ENCODE measurements at regions not wholly inside any gene's neighbourhood (a gene's known extent, or its start where the extent isn't known, plus 50 kb on each side); places are given as distances from the start of the nearest gene placed in this dataset.

- intact Hi-C loops (cut with DNase I; ENCODE audit: low total_unique reads) (no loop called here), in situ Hi-C loops (cut with MboI; ENCODE audit: low pct_ligation_motif_present in 1 of 4, low pct_unique_long_range_greater_than_20kb in 1 of 4, low sequenced_read_pairs in 3 of 4) (no loop called here)
- H3K27ac ChIP-seq: no peak overlapping the region
- no peak overlapping the region for H3K4me3 ChIP-seq
- no peak for TF ChIP-seq EP300 (IDR thresholded peaks at IDR 0.05; ENCODE audit: low read depth)
- TF ChIP-seq POLR2AphosphoS5 (IDR thresholded peaks at IDR 0.05): no peak
- no peak for TF ChIP-seq POLR2A (IDR thresholded peaks at IDR 0.05)
- TF ChIP-seq, protein P1, sequence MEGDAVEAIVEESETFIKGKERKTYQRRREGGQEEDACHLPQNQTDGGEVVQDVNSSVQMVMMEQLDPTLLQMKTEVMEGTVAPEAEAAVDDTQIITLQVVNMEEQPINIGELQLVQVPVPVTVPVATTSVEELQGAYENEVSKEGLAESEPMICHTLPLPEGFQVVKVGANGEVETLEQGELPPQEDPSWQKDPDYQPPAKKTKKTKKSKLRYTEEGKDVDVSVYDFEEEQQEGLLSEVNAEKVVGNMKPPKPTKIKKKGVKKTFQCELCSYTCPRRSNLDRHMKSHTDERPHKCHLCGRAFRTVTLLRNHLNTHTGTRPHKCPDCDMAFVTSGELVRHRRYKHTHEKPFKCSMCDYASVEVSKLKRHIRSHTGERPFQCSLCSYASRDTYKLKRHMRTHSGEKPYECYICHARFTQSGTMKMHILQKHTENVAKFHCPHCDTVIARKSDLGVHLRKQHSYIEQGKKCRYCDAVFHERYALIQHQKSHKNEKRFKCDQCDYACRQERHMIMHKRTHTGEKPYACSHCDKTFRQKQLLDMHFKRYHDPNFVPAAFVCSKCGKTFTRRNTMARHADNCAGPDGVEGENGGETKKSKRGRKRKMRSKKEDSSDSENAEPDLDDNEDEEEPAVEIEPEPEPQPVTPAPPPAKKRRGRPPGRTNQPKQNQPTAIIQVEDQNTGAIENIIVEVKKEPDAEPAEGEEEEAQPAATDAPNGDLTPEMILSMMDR (IDR thresholded peaks at IDR 0.05): no peak
- no peaks in the 10 kb centered on the region for H3K9me3 ChIP-seq
- no peak for DNase-seq
- H3K27me3 ChIP-seq: no peaks in the 10 kb centered on the region
- no peaks in the 10 kb centered on the region for H3K36me3 ChIP-seq
- H3K4me1 ChIP-seq: peaks cover 5 to 14% (median 9%) of the 10 kb centered on the region in 4 donors
These were observed 367.9 kb downstream of the SHQ1 start for GRCh38 chr3:72480366-72480765.

GRCh38 chr3:72479651-72480215 lies 368.5 kb downstream of the SHQ1 start:
- Histone ChIP-seq H3K27me3 (no peaks in the 10 kb centered on the region), H3K4me3 (no peak overlapping the region), H3K4me1 (peaks cover 5 to 14% (median 9%) of the 10 kb centered on the region in 4 donors), H3K36me3 (no peaks in the 10 kb centered on the region), H3K9me3 (no peaks in the 10 kb centered on the region), H3K27ac (no peak overlapping the region)
- TF ChIP-seq, protein P1 (IDR thresholded peaks at IDR 0.05): no peak
- no peak for TF ChIP-seq POLR2AphosphoS5 (IDR thresholded peaks at IDR 0.05)
- intact Hi-C loops (cut with DNase I; ENCODE audit: low total_unique reads): no loop called here
- DNase-seq: no peak
- 81 to 100% methylated on average over 1 to 2 of the region's 2 CpGs for WGBS, 2 donors (ENCODE audit: low coverage in 1 of 2)
- in situ Hi-C loops (cut with MboI; ENCODE audit: low pct_ligation_motif_present in 1 of 4, low pct_unique_long_range_greater_than_20kb in 1 of 4, low sequenced_read_pairs in 3 of 4): no loop called here

- H3K27me3 ChIP-seq: no peaks in the 10 kb centered on the region
- in situ Hi-C loops (cut with MboI; ENCODE audit: low pct_ligation_motif_present in 1 of 4, low pct_unique_long_range_greater_than_20kb in 1 of 4, low sequenced_read_pairs in 3 of 4): no loop called here
These were observed 372.1 kb downstream of the SHQ1 start for GRCh38 chr3:72476139-72476483.

GRCh38 chr3:72475258-72476138 lies 372.7 kb downstream of the SHQ1 start:
- in situ Hi-C loops (cut with MboI; ENCODE audit: low pct_ligation_motif_present in 1 of 4, low pct_unique_long_range_greater_than_20kb in 1 of 4, low sequenced_read_pairs in 3 of 4) (no loop called here), intact Hi-C loops (cut with DNase I; ENCODE audit: low total_unique reads) (no loop called here)
- H3K27ac ChIP-seq: no peak overlapping the region
- H3K27me3 ChIP-seq: no peaks in the 10 kb centered on the region
- DNase-seq: no peak
- H3K36me3 ChIP-seq: no peaks in the 10 kb centered on the region
- H3K4me1 ChIP-seq: no peaks in the 10 kb centered on the region
- H3K9me3 ChIP-seq: no peaks in the 10 kb centered on the region
- H3K4me3 ChIP-seq: no peak overlapping the region
- 88 to 94% methylated on average over 6 to 8 of the region's 8 CpGs for WGBS, 2 donors (ENCODE audit: low coverage in 1 of 2)
- no peak for TF ChIP-seq POLR2AphosphoS5 (IDR thresholded peaks at IDR 0.05)
- TF ChIP-seq POLR2A (IDR thresholded peaks at IDR 0.05): no peak
- TF ChIP-seq, protein P1 (IDR thresholded peaks at IDR 0.05): no peak
- TF ChIP-seq EP300 (IDR thresholded peaks at IDR 0.05; ENCODE audit: low read depth): no peak

More at GRCh38 chr3:72476139-72476483, 372.1 kb downstream of the SHQ1 start:
- Histone ChIP-seq H3K27ac (no peak overlapping the region), H3K36me3 (no peaks in the 10 kb centered on the region), H3K4me3 (no peak overlapping the region), H3K9me3 (no peaks in the 10 kb centered on the region), H3K4me1 (no peaks in the 10 kb centered on the region)
- no peak for TF ChIP-seq POLR2A (IDR thresholded peaks at IDR 0.05)
- TF ChIP-seq, protein P1 (IDR thresholded peaks at IDR 0.05): no peak
- no peak for TF ChIP-seq POLR2AphosphoS5 (IDR thresholded peaks at IDR 0.05)
- TF ChIP-seq EP300 (IDR thresholded peaks at IDR 0.05; ENCODE audit: low read depth): no peak
- DNase-seq: no peak
- intact Hi-C loops (cut with DNase I; ENCODE audit: low total_unique reads): no loop called here

Measured in transverse colon (tissue), 4 donors.